Heart left ventricle (tissue), 13 donors: ENCODE measurements at regions not wholly inside any gene's neighbourhood (a gene's known extent, or its start where the extent isn't known, plus 50 kb on each side); places are given as distances from the start of the nearest gene placed in this dataset.

Source experiments
- POLR2A ChIP-seq, 2 donors: fragments of 450-650 bp; IDR thresholded peaks; one replicate each; pipeline ENCODE4 v1.6.1; 2017; ENCODE audit warnings: antibody characterized with exemption in 2 of 2, mild to moderate bottlenecking in 2 of 2, moderate library complexity in 2 of 2
- TF ChIP-seq, protein P1 (sequence below), 12 donors: fragments of 200-600 bp; sonication (generic) in 4 of 12; IDR thresholded peaks; one replicate each; pipeline versions ENCODE4 v1.5.0 to v1.8.0; 2018 to 2022; ENCODE audit warnings: antibody characterized with exemption in 12 of 12, mild to moderate bottlenecking in 5 of 12
- donor health status: ischemic (EF 13 %, LVEDD 7.1; RV severe dilation, severe dysfunction).
- donor health status: DM: no; HTN: yes; CAD: no.
- donor health status: DM: no; HTN: no; CAD: no.
- donor health status: ischemic (EF 25% LVEDD 6.9; RV normal size, moderate dysfunction).
- donor health status: ischemic (EF 25% LVEDD 5.7; RV mildly dilated, moderate dysfunction).
- donor health status: ischemic (EF 35%, LVEDD 5.7; RV mildly dilated, moderate dysfunction).
- donor health status: nonischemic (EF 11% LVEDD 7.7; RV severe dilation, severe dysfunction).
- donor health status: DM: yes; HTN: yes; CAD: no.
- donor health status: PGD.
- donor health status: ischemic (EF 29% LVEDD 5.4; RV normal size, mild dysfunction).
- donor health status: nonischemic (EF 23%, LVEDD 6.1; RV moderate dilation, normal function).

DNA sequence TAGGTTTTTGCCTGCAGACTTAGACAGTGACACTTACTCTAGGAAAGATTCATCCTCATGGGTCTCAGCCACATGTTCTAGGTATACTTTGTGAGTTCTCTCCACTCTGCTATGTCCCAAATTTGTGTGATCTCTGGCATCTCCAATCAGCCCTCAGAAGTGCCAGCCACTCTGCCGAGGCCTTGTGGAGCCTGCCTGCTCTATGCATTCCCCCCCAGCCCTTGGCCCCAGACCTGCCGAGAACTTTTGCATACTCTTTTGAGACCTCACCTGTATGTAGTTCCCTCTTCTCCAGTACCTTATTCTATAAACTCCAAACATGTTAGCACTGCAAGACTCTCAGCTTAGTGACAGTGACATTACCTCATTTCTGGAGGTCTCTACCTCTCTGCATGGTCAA, 2170.5 kb upstream of the DEFB115 start:
- TF ChIP-seq, protein P1, sequence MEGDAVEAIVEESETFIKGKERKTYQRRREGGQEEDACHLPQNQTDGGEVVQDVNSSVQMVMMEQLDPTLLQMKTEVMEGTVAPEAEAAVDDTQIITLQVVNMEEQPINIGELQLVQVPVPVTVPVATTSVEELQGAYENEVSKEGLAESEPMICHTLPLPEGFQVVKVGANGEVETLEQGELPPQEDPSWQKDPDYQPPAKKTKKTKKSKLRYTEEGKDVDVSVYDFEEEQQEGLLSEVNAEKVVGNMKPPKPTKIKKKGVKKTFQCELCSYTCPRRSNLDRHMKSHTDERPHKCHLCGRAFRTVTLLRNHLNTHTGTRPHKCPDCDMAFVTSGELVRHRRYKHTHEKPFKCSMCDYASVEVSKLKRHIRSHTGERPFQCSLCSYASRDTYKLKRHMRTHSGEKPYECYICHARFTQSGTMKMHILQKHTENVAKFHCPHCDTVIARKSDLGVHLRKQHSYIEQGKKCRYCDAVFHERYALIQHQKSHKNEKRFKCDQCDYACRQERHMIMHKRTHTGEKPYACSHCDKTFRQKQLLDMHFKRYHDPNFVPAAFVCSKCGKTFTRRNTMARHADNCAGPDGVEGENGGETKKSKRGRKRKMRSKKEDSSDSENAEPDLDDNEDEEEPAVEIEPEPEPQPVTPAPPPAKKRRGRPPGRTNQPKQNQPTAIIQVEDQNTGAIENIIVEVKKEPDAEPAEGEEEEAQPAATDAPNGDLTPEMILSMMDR (IDR thresholded peaks at IDR 0.05): no peak
- TF ChIP-seq POLR2A (IDR thresholded peaks at IDR 0.05): no peak
